ENCODE measurements at regions not wholly inside any gene's neighbourhood (a gene's known extent, or its start where the extent isn't known, plus 50 kb on each side); places are given as distances from the start of the nearest gene placed in this dataset.

DNA sequence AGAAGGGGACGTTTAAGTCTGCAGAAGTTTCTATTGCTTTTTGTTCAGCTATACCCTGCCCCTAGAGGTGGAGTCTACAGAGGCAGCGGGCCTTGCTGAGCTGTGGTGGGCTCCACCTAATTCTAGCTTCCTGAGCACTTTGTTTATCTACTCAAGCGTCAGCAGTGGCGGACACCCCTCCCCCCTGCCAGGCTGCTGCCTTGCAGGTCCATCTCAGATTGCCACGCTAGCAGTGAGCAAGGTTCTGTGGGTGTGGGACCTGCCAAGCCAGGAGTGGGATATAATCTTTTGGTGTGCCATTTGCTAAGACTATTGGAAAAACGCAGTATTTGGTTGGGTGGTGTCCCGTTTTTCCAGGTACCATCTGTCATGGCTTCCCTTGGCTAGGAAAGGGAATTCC is 147.3 kb upstream of the PRPS1L1 start:
- no peak for DNase-seq
- no peak for TF ChIP-seq GATA1 (IDR thresholded peaks at IDR 0.05; ENCODE audit: low read depth, low read length)
- no peak for TF ChIP-seq POLR2A (IDR thresholded peaks at IDR 0.05; ENCODE audit: low read length)

DNA sequence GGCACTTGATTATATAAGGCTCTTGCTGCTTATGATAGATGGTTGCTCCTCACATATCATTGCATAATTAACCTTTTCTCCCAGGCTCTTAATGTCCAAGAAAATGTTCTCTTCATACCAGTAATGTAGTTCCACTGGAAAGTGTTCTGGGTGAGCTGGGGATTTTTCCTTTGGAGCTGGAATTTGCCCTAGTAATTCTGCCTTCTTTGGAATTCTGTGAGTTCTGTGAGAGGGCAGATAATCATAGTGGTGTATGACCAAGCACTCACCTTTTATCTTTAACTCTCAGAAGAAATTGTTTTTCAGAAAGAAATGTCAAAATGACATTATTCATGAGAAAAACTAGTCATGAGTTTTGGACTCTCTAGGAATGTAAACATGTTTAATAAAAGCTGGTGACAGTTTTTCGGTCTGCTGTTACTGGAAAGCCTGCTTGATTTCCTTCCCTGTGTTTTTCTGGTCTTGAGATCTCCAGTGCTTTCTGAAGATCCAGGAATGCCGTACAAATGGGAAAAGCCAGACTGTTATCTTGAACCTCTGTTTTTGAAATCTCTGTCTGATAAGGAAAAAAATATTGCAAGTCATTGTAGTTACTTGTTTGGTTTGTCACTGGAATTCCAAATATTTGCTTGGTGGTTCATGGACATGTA is 148.3 kb upstream of the PRPS1L1 start:
- no peak for DNase-seq
- no peak for TF ChIP-seq POLR2A (IDR thresholded peaks at IDR 0.05; ENCODE audit: low read length)
- TF ChIP-seq GATA1 (IDR thresholded peaks at IDR 0.05; ENCODE audit: low read depth, low read length), result no peak

DNA sequence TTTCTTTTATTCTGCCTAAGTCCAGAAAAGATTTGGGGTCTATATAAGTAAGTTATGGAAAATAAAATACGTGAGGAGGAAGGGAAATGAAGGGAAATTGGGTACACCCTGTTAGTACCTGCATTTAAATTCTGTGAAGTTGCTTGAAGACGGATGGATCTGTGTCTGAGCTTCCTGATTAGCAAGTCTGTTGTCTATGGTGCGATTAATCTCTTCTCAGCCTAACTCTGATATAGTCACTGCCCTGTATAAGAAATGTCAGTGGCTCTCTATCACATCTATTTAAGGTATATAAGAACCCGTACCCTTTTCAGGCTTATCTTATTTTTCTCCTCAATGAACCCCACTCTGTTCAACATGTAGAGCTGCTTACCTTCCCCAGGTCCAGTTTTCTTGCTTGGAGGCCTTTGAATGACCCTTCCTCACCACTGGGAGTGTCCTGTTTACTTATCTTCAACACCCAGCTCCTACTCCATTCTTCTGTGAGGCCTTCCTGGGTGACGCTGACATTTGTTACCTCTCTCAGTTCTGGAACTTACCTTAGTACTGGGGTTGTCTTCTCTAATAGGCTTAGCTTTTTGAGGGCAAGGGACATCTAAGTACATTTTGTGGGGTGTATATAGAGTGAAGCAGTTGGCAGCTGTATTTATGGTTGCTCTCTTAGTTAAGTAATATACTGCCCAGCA is 149.6 kb upstream of the PRPS1L1 start:
- no peak for DNase-seq
- TF ChIP-seq POLR2A (IDR thresholded peaks at IDR 0.05; ENCODE audit: low read length) (no peak), GATA1 (IDR thresholded peaks at IDR 0.05; ENCODE audit: low read depth, low read length) (no peak)

DNA sequence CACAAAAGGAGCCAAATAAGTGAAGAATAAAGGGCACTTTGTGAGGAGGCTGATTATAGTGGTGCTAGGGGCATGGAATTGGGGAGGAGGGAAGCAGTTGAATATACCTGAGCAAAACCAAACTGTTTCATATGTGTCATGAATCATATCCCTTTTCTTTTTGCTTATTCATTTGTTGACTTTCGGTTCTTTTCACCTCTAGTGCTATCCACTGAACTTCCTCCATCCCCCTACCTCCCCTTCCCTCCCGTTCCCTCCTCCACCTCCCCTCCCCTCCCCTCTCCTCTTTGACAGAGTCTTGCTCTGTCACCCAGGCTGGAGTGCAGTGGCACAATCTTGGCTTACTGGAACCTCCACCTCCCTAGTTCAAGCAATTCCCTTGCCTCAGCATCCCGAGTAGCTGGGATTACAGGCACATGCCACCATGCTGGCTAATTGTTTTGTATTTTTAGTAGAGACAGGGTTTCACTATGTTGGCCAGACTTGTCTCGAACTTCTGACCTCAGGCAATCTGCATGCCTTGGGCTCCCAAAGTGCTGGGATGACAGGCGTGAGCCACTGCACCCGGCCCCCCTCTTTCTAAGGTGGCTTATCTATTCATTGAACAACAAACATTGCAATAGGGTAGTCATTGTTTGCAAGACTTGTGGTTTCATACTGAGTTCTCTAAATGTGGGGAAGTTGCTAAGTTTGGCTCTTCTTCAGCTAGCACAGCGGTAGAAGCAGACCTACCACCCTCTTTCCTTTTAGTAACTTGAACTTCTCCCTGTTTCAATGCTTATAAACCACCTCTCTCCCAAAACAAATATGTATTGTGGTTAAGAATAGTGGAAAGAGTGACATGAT is 150.4 kb upstream of the PRPS1L1 start:
- no peak for TF ChIP-seq GATA1 (IDR thresholded peaks at IDR 0.05; ENCODE audit: low read depth, low read length)
- TF ChIP-seq POLR2A (IDR thresholded peaks at IDR 0.05; ENCODE audit: low read length), result no peak
- no peak for DNase-seq

DNA sequence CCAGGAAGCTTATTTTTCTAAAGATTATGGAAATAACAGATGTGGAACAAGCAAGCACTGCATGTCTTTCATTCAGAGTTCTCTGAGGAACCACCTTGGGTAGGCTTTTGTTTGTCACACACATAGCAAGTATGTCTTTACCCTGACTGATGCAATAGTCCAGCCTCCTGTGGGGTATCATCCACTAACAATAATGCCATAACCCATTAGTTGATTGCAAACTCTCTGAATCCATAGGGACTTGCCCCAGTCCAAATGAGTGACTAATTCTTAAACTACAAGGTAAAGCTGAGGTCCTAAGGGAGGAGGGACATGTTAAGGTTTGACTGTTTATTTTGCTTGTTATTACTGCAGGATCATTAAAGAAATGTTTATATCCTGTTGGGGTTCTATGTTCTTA is 151.4 kb upstream of the PRPS1L1 start:
- TF ChIP-seq POLR2A (IDR thresholded peaks at IDR 0.05; ENCODE audit: low read length) (no peak), GATA1 (IDR thresholded peaks at IDR 0.05; ENCODE audit: low read depth, low read length) (no peak)
- no peak for DNase-seq

DNA sequence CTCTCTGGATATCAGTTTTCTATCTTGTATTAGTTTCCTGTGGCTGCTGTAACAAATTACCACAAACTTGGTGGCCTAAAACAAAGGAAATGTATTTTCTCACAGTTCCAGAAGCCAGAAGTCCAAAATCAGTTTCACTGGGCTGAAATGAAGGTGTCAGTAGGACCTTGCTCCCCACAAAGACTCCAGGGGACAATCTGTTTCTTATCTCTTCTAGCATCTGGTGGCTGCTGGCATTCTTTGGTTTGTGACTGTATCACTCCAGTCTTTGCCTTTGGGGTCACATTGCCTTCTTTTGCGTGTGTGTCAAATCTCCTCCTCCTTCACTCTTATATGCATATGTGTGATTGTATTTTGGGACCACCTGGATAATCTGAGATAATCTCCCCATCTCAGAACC is 153.0 kb upstream of the PRPS1L1 start:
- DNase-seq, result no peak
- no peak for TF ChIP-seq POLR2A (IDR thresholded peaks at IDR 0.05; ENCODE audit: low read length)
- no peak for TF ChIP-seq GATA1 (IDR thresholded peaks at IDR 0.05; ENCODE audit: low read depth, low read length)

DNA sequence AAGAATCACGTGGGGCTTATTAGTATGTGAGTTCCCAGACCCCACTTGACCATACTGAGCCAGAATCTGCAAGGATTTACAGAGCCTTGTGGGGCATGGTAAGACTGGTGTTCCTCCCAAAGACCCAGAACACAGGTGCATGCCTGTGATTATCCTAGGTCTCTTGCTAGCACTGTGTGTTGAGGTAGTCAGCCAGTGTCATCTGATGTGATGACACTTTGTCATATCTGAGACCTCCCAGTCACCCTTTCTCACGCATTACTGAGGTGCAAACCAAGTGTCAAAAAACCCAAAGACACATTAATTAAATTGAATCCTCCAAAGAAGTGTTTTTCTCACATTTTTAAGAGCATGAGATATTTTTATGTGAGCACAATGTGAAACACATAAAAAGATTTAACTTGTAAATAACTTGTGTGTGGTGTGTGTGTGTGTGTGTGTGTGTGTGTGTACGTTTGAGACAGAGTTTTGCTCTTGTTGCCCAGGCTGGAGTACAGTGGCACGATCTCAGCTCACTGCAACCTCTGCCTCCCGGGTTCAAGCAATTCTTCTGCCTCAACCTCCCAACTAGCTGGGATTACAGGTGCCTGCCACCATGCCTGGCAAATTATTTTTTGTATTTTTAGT is 162.0 kb upstream of the PRPS1L1 start:
- TF ChIP-seq GATA1 (IDR thresholded peaks at IDR 0.05; ENCODE audit: low read depth, low read length) (no peak), POLR2A (IDR thresholded peaks at IDR 0.05; ENCODE audit: low read length) (no peak)
- DNase-seq, result no peak

DNA sequence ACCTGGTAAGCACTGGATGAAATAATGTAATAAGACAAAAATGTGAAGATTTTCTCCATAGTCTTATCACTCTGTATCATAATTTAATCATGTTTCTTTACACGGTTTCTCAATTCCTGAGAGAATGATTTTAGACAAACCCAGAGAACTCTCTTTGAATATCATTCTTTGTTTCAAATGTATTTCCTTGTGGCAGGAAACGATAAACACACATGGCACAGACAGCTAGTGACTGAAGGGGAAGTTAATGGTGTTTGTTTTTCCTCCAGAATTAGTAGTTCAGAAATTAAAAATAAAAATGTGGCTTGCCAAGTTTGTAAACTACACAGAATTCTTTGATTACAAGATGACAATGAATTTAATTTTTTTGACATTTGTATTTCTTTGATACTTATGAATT is 163.7 kb upstream of the PRPS1L1 start:
- no peak for DNase-seq
- TF ChIP-seq POLR2A (IDR thresholded peaks at IDR 0.05; ENCODE audit: low read length), result no peak
- no peak for TF ChIP-seq GATA1 (IDR thresholded peaks at IDR 0.05; ENCODE audit: low read depth, low read length)

DNA sequence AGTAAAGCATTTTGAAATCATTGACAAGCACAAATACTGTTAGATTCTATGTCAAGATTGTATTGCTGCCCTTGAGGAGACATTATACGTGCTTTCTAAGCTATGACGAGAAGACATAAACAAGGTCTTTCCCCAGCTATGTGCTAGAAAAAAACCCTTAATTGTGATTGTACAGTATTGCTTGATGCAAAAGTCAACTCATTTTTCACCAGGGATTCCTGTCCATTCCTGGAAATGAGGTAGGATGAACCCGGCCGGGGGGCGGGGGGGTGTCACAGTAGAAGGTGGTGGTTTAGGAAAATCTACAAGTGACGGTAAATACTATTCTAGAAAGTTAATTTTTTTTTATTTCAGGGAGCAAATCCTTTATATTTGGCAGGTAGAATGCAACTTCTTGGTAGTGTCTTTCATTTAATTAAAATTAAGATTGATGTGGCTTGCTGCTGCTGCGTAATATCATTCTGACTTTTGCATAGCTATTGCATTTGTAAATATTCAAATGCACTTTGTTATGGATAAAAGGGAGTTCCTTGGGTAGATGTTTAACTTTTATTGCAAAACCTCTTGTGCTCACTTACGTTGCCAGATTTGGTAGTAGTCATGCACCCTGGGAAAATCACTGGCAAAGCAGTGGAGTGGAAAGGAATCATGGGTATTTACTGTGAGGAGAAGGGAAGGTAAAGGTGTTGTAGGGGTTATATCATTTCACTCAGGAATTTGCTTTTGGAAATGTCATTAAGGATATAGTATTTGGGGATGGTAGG is 164.4 kb upstream of the PRPS1L1 start:
- no peak for DNase-seq
- TF ChIP-seq GATA1 (IDR thresholded peaks at IDR 0.05; ENCODE audit: low read depth, low read length), result no peak
- TF ChIP-seq POLR2A (IDR thresholded peaks at IDR 0.05; ENCODE audit: low read length), result no peak

DNA sequence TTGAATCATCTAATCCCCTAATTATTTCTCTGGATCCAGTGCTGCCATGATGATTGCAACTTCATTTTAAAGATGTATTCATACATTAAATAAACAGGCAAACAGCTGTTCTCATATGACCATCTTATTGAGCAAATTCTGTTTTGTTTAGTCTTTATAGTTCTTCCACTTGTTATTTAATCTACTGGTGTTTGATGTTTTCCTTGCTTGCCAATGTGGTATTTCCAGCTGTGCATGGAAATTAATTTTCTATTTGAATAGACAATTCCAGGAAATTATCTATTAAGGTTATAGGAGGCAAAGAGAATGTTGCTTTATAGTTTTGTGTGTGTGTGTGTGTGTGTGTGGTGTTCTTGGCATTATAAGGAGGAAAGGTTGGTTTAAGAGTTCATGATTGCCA is 167.0 kb upstream of the PRPS1L1 start:
- no peak for DNase-seq
- TF ChIP-seq GATA1 (IDR thresholded peaks at IDR 0.05; ENCODE audit: low read depth, low read length) (no peak), POLR2A (IDR thresholded peaks at IDR 0.05; ENCODE audit: low read length) (no peak)

DNA sequence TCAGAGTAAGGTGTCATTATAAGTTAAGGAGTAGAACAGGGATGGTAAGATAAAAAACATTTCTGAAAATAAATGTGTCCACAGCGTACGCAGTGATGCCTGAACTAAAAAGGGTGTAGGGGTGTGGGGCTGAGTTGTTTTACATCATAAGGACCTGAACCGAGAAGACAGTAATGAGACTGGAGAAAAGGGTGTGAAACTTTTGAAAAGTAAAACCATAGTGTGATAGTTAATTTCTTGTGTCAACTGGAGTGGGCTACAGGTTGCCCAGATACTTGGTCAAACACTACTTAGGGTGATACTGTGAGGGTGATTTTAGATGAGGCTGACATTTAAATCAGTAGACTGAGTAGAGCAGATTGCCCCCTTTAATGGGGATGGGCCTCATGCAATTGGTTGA is 169.0 kb upstream of the PRPS1L1 start:
- TF ChIP-seq POLR2A (IDR thresholded peaks at IDR 0.05; ENCODE audit: low read length) (no peak), GATA1 (IDR thresholded peaks at IDR 0.05; ENCODE audit: low read depth, low read length) (no peak)
- no peak for DNase-seq

DNA sequence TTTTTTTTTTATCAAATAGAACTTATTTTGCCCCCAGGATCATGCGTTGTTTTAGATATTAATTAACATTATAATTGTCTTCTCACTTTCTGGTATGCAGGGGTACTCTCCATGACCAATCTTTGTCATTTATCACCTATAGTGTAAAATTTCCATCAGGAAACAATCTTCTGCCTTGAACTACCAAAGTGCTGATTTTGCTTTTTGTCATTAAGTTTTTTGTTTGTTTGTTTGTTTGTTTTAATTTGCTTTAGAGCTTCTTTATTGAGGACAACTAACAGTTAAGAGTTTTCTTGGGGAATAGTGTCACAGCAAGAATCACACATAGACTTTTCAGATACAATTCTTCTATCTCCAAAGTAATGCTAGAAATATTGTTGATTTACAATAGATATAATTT is 171.2 kb upstream of the PRPS1L1 start:
- no peak for TF ChIP-seq GATA1 (IDR thresholded peaks at IDR 0.05; ENCODE audit: low read depth, low read length)
- no peak for TF ChIP-seq POLR2A (IDR thresholded peaks at IDR 0.05; ENCODE audit: low read length)
- no peak for DNase-seq

DNA sequence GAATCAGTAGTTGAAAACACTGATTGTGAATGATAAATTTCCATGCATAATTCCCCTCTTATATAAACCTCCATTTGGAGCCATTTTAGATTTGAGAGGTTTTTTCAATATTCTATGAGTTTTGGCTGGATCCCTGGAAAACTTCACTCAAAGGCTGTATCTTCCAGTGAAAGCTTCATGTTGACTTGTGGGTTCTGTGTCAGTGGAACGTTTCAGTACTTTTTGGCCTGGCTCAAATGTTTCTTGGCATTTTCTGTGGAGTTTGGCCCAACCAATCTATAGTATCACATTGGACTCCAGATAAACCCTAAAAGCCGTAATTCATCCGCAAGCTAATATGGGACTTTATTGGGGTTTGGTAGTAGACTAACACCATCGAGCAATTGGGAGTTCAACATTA is 172.6 kb upstream of the PRPS1L1 start:
- no peak for DNase-seq
- TF ChIP-seq POLR2A (IDR thresholded peaks at IDR 0.05; ENCODE audit: low read length) (no peak), GATA1 (IDR thresholded peaks at IDR 0.05; ENCODE audit: low read depth, low read length) (no peak)

Data from erythroblast (primary cell).